K562 (cell line): ENCODE measurements at regions not wholly inside any gene's neighbourhood (a gene's known extent, or its start where the extent isn't known, plus 50 kb on each side); places are given as distances from the start of the nearest gene placed in this dataset.

Source experiments
- CEBPG ChIP-seq, 3 experiments: fragments of 200-800 bp in 1 of 3; sonication (Bioruptor generic) in 1 of 3; sonication (generic) in 1 of 3; formaldehyde crosslinking in 1 of 3; IDR thresholded peaks in 2 of 3; conservative IDR thresholded peaks in 1 of 3; 2 replicates each; pipeline versions ENCODE4 v1.6.1 to v1.8.0; 2016 to 2022; ENCODE audit warnings: missing compliant biosample characterization in 2 of 3, missing genetic modification characterization in 2 of 3, mild to moderate bottlenecking in 1 of 3, missing genetic modification reagents in 1 of 3
- CHD2 ChIP-seq: IDR thresholded peaks from 2 replicates; pipeline ENCODE4 v1.6.1; 2011; ENCODE audit warnings: low read depth, low read length
- HDAC2 ChIP-seq: fragments of 450-650 bp; IDR thresholded peaks from 2 replicates; pipeline ENCODE4 v1.6.1; 2016; ENCODE audit warnings: mild to moderate bottlenecking
- JUN ChIP-seq, 2 experiments: sonication (generic) in 1 of 2; formaldehyde crosslinking in 1 of 2; IDR thresholded peaks; 2 replicates each; pipeline versions ENCODE4 v1.6.1 to v1.8.0; 2012 to 2022; ENCODE audit warnings: borderline replicate concordance in 2 of 2, mild to moderate bottlenecking in 2 of 2, improper control_type of control experiment in 1 of 2, low read depth in 1 of 2, low read length in 1 of 2, missing genetic modification reagents in 1 of 2
- KDM5B ChIP-seq: fragments of 200-600 bp; sonication (generic); IDR thresholded peaks from 2 replicates; pipeline ENCODE4 v1.6.1; 2012; ENCODE audit warnings: low read depth, mild to moderate bottlenecking, moderate library complexity, low read length, control low read depth, inconsistent platforms; ENCODE audit not compliant: insufficient replicate concordance
- NCOA6 ChIP-seq: fragments of 450-650 bp; IDR thresholded peaks from 2 replicates; pipeline ENCODE4 v1.6.1; 2017; ENCODE audit warnings: mild to moderate bottlenecking
- SIN3B ChIP-seq: fragments of 450-650 bp; IDR thresholded peaks from 2 replicates; pipeline ENCODE4 v1.6.1; 2017; ENCODE audit warnings: low read depth, mild to moderate bottlenecking, moderate library complexity
- SMC3 ChIP-seq: conservative IDR thresholded peaks from 2 replicates; pipeline ENCODE4 v1.6.1; 2011; ENCODE audit warnings: low read depth, low read length, improper control_type of control experiment; ENCODE audit not compliant: insufficient read depth
- USF1 ChIP-seq: sonication (generic); formaldehyde crosslinking; IDR thresholded peaks from 2 replicates; pipeline ENCODE4 v1.9.0; 2022; ENCODE audit warnings: mild to moderate bottlenecking, missing genetic modification reagents
- TF ChIP-seq, protein P1 (sequence below): sonication (generic); formaldehyde crosslinking; IDR thresholded peaks from 2 replicates; pipeline ENCODE4 v1.8.0; 2022; ENCODE audit warnings: mild to moderate bottlenecking, missing genetic modification reagents
- TF ChIP-seq, protein P2 (sequence below), 3 experiments: IDR thresholded peaks in 2 of 3; conservative IDR thresholded peaks in 1 of 3; 2 replicates each; pipeline ENCODE4 v1.5.1; 2011 to 2012; ENCODE audit warnings: low read length in 3 of 3, mild to moderate bottlenecking in 3 of 3, control low read depth in 2 of 3, improper control_type of control experiment in 1 of 3, inconsistent platforms in 1 of 3, low read depth in 1 of 3, mixed read lengths in 1 of 3, moderate library complexity in 1 of 3; ENCODE audit not compliant: insufficient read depth in 2 of 3
- TF ChIP-seq, protein P3 (sequence below), 2 experiments: fragments of 450-650 bp; IDR thresholded peaks; 2 replicates each; pipeline ENCODE4 v1.6.1; 2016

- TF ChIP-seq SMC3: no peak
- no peak for TF ChIP-seq HDAC2
- TF ChIP-seq, protein P1, sequence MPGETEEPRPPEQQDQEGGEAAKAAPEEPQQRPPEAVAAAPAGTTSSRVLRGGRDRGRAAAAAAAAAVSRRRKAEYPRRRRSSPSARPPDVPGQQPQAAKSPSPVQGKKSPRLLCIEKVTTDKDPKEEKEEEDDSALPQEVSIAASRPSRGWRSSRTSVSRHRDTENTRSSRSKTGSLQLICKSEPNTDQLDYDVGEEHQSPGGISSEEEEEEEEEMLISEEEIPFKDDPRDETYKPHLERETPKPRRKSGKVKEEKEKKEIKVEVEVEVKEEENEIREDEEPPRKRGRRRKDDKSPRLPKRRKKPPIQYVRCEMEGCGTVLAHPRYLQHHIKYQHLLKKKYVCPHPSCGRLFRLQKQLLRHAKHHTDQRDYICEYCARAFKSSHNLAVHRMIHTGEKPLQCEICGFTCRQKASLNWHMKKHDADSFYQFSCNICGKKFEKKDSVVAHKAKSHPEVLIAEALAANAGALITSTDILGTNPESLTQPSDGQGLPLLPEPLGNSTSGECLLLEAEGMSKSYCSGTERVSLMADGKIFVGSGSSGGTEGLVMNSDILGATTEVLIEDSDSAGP (CRISPR knock-in tag): no peak
- no peak for TF ChIP-seq CHD2
- no peak for TF ChIP-seq KDM5B
- no peak for TF ChIP-seq USF1 (CRISPR knock-in tag)
- TF ChIP-seq, protein P2, sequence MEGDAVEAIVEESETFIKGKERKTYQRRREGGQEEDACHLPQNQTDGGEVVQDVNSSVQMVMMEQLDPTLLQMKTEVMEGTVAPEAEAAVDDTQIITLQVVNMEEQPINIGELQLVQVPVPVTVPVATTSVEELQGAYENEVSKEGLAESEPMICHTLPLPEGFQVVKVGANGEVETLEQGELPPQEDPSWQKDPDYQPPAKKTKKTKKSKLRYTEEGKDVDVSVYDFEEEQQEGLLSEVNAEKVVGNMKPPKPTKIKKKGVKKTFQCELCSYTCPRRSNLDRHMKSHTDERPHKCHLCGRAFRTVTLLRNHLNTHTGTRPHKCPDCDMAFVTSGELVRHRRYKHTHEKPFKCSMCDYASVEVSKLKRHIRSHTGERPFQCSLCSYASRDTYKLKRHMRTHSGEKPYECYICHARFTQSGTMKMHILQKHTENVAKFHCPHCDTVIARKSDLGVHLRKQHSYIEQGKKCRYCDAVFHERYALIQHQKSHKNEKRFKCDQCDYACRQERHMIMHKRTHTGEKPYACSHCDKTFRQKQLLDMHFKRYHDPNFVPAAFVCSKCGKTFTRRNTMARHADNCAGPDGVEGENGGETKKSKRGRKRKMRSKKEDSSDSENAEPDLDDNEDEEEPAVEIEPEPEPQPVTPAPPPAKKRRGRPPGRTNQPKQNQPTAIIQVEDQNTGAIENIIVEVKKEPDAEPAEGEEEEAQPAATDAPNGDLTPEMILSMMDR (IDR thresholded peaks at IDR 0.05 in 2 of 3, conservative IDR thresholded peaks at IDR 0.05 in 1 of 3; ENCODE audit: insufficient read depth in 2 of 3, low read depth in 1 of 3, low read length in 3 of 3): no peak
- TF ChIP-seq, protein P3, sequence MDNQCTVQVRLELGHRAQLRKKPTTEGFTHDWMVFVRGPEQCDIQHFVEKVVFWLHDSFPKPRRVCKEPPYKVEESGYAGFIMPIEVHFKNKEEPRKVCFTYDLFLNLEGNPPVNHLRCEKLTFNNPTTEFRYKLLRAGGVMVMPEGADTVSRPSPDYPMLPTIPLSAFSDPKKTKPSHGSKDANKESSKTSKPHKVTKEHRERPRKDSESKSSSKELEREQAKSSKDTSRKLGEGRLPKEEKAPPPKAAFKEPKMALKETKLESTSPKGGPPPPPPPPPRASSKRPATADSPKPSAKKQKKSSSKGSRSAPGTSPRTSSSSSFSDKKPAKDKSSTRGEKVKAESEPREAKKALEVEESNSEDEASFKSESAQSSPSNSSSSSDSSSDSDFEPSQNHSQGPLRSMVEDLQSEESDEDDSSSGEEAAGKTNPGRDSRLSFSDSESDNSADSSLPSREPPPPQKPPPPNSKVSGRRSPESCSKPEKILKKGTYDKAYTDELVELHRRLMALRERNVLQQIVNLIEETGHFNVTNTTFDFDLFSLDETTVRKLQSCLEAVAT (IDR thresholded peaks at IDR 0.05): no peak
- TF ChIP-seq SIN3B: no peak
- no peak for TF ChIP-seq NCOA6
- no peak for TF ChIP-seq CEBPG (CRISPR knock-in tag; IDR thresholded peaks at IDR 0.05)
- TF ChIP-seq CEBPG (tag; conservative IDR thresholded peaks at IDR 0.05 in 1 of 2, IDR thresholded peaks at IDR 0.05 in 1 of 2): no peak
- no peak for TF ChIP-seq JUN (IDR thresholded peaks at IDR 0.05; ENCODE audit: borderline replicate concordance, low read depth, low read length)
- no peak for TF ChIP-seq JUN (CRISPR knock-in tag; IDR thresholded peaks at IDR 0.05; ENCODE audit: borderline replicate concordance)
Measured at GRCh38 chr2:43109261-43109743, 117.1 kb downstream of the ZFP36L2 start.
